IPS-18c (cell line): ENCODE measurements at regions not wholly inside any gene's neighbourhood (a gene's known extent, or its start where the extent isn't known, plus 50 kb on each side); places are given as distances from the start of the nearest gene placed in this dataset.
"Not testable (repeated sequence)": the region's sequence is repeated elsewhere in the genome, so short reads cannot be mapped to it uniquely, and the experiment has no call there.

Experiments
- H3K4me3 ChIP-seq: 2 replicates; pipeline ENCODE4 v1.7.0; 2013; ENCODE audit warnings: low read depth, mild to moderate bottlenecking, low read length, moderate library complexity; ENCODE audit not compliant: insufficient read depth
- H3K9me3 ChIP-seq: one replicate; pipeline ENCODE4 v1.6.1; 2013; ENCODE audit warnings: mild to moderate bottlenecking, low read length, moderate library complexity; ENCODE audit not compliant: control insufficient read depth, insufficient read depth

- Histone ChIP-seq H3K9me3 (peaks cover 6% of the 10 kb centered on the region), H3K4me3 (no peak overlapping the region)
Measured at GRCh38 chr3:87607234-87607633, 330.9 kb upstream of the POU1F1 start.

- Histone ChIP-seq H3K9me3 (peaks cover 7% of the 10 kb centered on the region), H3K4me3 (no peak overlapping the region)
Measured at GRCh38 chr3:87595798-87596197, 319.4 kb upstream of the POU1F1 start.

GRCh38 chr3:87581240-87581639 lies 304.9 kb upstream of the POU1F1 start:
- no peaks in the 10 kb centered on the region for H3K9me3 ChIP-seq
- no peak overlapping the region for H3K4me3 ChIP-seq

GRCh38 chr3:87576752-87577151 lies 300.4 kb upstream of the POU1F1 start:
- no peaks in the 10 kb centered on the region for H3K9me3 ChIP-seq
- no peak overlapping the region for H3K4me3 ChIP-seq

- no peak overlapping the region for H3K4me3 ChIP-seq
- no peaks in the 10 kb centered on the region for H3K9me3 ChIP-seq
Measured at GRCh38 chr3:87575550-87575949, 299.2 kb upstream of the POU1F1 start.

GRCh38 chr3:87568331-87568730 lies 291.9 kb upstream of the POU1F1 start:
- Histone ChIP-seq H3K9me3 (no peaks in the 10 kb centered on the region), H3K4me3 (no peak overlapping the region)

- Histone ChIP-seq H3K4me3 (no peak overlapping the region), H3K9me3 (no peaks in the 10 kb centered on the region)
Measured at GRCh38 chr3:87564438-87564837, 288.1 kb upstream of the POU1F1 start.

- Histone ChIP-seq H3K9me3 (no peaks in the 10 kb centered on the region), H3K4me3 (no peak overlapping the region)
Measured at GRCh38 chr3:87563712-87564111, 287.3 kb upstream of the POU1F1 start.

- Histone ChIP-seq H3K9me3 (no peaks in the 10 kb centered on the region), H3K4me3 (no peak overlapping the region)
Measured at GRCh38 chr3:87558492-87558891, 282.1 kb upstream of the POU1F1 start.

- Histone ChIP-seq H3K9me3 (no peaks in the 10 kb centered on the region), H3K4me3 (no peak overlapping the region)
Measured at GRCh38 chr3:87555290-87555689, 278.9 kb upstream of the POU1F1 start.

GRCh38 chr3:87553058-87553457 lies 276.7 kb upstream of the POU1F1 start:
- Histone ChIP-seq H3K4me3 (no peak overlapping the region), H3K9me3 (no peaks in the 10 kb centered on the region)

- H3K9me3 ChIP-seq, result no peaks in the 10 kb centered on the region
- H3K4me3 ChIP-seq, result no peak overlapping the region
Measured at GRCh38 chr3:87550892-87551291, 274.5 kb upstream of the POU1F1 start.

GRCh38 chr3:87549208-87549607 lies 272.8 kb upstream of the POU1F1 start:
- H3K4me3 ChIP-seq, result no peak overlapping the region
- no peaks in the 10 kb centered on the region for H3K9me3 ChIP-seq

- no peak overlapping the region for H3K4me3 ChIP-seq
- H3K9me3 ChIP-seq, result no peaks in the 10 kb centered on the region
Measured at GRCh38 chr3:87548271-87548670, 271.9 kb upstream of the POU1F1 start.

GRCh38 chr3:87546216-87546615 lies 269.8 kb upstream of the POU1F1 start:
- H3K4me3 ChIP-seq, result no peak overlapping the region
- no peaks in the 10 kb centered on the region for H3K9me3 ChIP-seq

- not testable (repeated sequence) for H3K4me3 ChIP-seq
Measured at GRCh38 chr3:87543408-87543807, 267.0 kb upstream of the POU1F1 start.

GRCh38 chr3:87541723-87542122 lies 265.3 kb upstream of the POU1F1 start:
- Histone ChIP-seq H3K4me3 (no peak overlapping the region), H3K9me3 (no peaks in the 10 kb centered on the region)

More at GRCh38 chr3:87543408-87543807, 267.0 kb upstream of the POU1F1 start:
- H3K9me3 ChIP-seq, result not testable (repeated sequence)

- H3K4me3 ChIP-seq, H3K9me3 ChIP-seq: not testable (repeated sequence)
Measured at GRCh38 chr3:87538722-87539121, 262.3 kb upstream of the POU1F1 start.

GRCh38 chr3:87509401-87509800 lies 233.0 kb upstream of the POU1F1 start:
- Histone ChIP-seq H3K9me3 (no peaks in the 10 kb centered on the region), H3K4me3 (no peak overlapping the region)

- no peaks in the 10 kb centered on the region for H3K9me3 ChIP-seq
Measured at GRCh38 chr3:87508921-87509320, 232.5 kb upstream of the POU1F1 start.

More at GRCh38 chr3:87508921-87509320, 232.5 kb upstream of the POU1F1 start:
- H3K4me3 ChIP-seq, result no peak overlapping the region
